ENCODE measurements at regions not wholly inside any gene's neighbourhood (a gene's known extent, or its start where the extent isn't known, plus 50 kb on each side); places are given as distances from the start of the nearest gene placed in this dataset.

DNA sequence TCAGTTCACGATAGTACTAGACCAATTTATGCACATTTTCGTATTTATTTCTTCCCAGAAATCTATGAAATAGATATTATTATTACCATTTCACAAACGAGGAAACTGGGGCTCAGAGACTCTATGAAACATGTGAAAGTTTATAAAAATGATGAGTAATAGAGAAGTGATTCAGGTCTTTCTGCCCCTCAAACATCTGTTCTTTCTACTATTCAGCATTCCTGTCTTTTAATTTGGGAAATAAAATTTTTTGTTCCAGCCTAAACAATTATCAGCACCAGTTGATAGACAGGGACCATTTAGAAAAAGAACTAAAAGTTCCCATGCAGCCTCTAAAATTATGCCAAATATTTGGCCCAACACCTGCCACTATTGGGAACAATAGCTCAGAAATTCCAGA is 585.1 kb downstream of the PTPRC start:
- TF ChIP-seq SIN3A (IDR thresholded peaks at IDR 0.05; ENCODE audit: borderline replicate concordance, insufficient read depth, low read length) (no peak), TAF1 (IDR thresholded peaks at IDR 0.05; ENCODE audit: borderline replicate concordance, insufficient read depth, low read length) (no peak), FOXP2 (optimal IDR thresholded peaks at IDR 0.05; ENCODE audit: borderline replicate concordance, extremely low read depth, extremely low read length, insufficient read depth) (no peak), POLR2AphosphoS5 (IDR thresholded peaks at IDR 0.05; ENCODE audit: low read depth, low read length) (no peak)
- TF ChIP-seq, protein P1, sequence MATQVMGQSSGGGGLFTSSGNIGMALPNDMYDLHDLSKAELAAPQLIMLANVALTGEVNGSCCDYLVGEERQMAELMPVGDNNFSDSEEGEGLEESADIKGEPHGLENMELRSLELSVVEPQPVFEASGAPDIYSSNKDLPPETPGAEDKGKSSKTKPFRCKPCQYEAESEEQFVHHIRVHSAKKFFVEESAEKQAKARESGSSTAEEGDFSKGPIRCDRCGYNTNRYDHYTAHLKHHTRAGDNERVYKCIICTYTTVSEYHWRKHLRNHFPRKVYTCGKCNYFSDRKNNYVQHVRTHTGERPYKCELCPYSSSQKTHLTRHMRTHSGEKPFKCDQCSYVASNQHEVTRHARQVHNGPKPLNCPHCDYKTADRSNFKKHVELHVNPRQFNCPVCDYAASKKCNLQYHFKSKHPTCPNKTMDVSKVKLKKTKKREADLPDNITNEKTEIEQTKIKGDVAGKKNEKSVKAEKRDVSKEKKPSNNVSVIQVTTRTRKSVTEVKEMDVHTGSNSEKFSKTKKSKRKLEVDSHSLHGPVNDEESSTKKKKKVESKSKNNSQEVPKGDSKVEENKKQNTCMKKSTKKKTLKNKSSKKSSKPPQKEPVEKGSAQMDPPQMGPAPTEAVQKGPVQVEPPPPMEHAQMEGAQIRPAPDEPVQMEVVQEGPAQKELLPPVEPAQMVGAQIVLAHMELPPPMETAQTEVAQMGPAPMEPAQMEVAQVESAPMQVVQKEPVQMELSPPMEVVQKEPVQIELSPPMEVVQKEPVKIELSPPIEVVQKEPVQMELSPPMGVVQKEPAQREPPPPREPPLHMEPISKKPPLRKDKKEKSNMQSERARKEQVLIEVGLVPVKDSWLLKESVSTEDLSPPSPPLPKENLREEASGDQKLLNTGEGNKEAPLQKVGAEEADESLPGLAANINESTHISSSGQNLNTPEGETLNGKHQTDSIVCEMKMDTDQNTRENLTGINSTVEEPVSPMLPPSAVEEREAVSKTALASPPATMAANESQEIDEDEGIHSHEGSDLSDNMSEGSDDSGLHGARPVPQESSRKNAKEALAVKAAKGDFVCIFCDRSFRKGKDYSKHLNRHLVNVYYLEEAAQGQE (IDR thresholded peaks at IDR 0.05; ENCODE audit: insufficient read depth in 1 of 2, low read depth in 2 of 2, low read length in 2 of 2) = no peak

Data from PFSK-1 (cell line).